ENCODE measurements at regions not wholly inside any gene's neighbourhood (a gene's known extent, or its start where the extent isn't known, plus 50 kb on each side); places are given as distances from the start of the nearest gene placed in this dataset.
"Not testable (repeated sequence)": the region's sequence is repeated elsewhere in the genome, so short reads cannot be mapped to it uniquely, and the experiment has no call there.

- ATAC-seq (ENCODE audit: low read depth) (peak; percentile 66), DNase-seq (peak; percentile 21)
- H3K9me3 Mint-ChIP-seq; H3K4me1 Mint-ChIP-seq; H3K36me3 Mint-ChIP-seq (ENCODE audit: low read depth); H3K27me3 Mint-ChIP-seq; intact Hi-C loops (cut with micrococcal nuclease); POLR2A ChIA-PET: not testable (repeated sequence)
- CTCF ChIA-PET = interaction anchor here (1.0 kb wide), 1 partner anchor 14 kb away, joined by 3 read pairs; no protein-coding TSS in a partner anchor
- peak overlapping the region; percentile 72 for H3K4me3 Mint-ChIP-seq
- H3K27ac Mint-ChIP-seq = peak overlapping the region; percentile 19
Observed at GRCh38 chr5:102154791-102155605, 141.1 kb downstream of the SLCO4C1 start.

- no peak for TF ChIP-seq CTCF (IDR thresholded peaks at IDR 0.05)
- no peak for DNase-seq
- Mint-ChIP-seq H3K4me3 (peak overlapping the region; percentile 72), H3K27ac (peak overlapping the region; percentile 19), H3K27me3 (no peaks in the 10 kb centered on the region), H3K36me3 (ENCODE audit: low read depth) (no peaks in the 10 kb centered on the region), H3K9me3 (peaks cover 4% of the 10 kb centered on the region), H3K4me1 (peaks cover 2% of the 10 kb centered on the region)
- POLR2A ChIA-PET = no interaction called here
- CTCF ChIA-PET = interaction anchor here (1.0 kb wide), 1 partner anchor 13 kb away, joined by 3 read pairs; no protein-coding TSS in a partner anchor
- ATAC-seq (ENCODE audit: low read depth) = no peak
- intact Hi-C loops (cut with micrococcal nuclease) = no loop called here
Observed at GRCh38 chr5:102154291-102154690, 141.8 kb downstream of the SLCO4C1 start.

GRCh38 chr5:102153003-102153759, 142.9 kb downstream of the SLCO4C1 start:
- H3K4me1 Mint-ChIP-seq = peaks cover 2% of the 10 kb centered on the region
- H3K27me3 Mint-ChIP-seq = no peaks in the 10 kb centered on the region
- H3K27ac Mint-ChIP-seq = no peak overlapping the region
- H3K9me3 Mint-ChIP-seq = no peaks in the 10 kb centered on the region
- intact Hi-C loops (cut with micrococcal nuclease) = loop anchor here (1.0 to 2.0 kb wide), 2 partner anchors 211 to 1722 kb away; no protein-coding TSS in a partner anchor
- CTCF ChIA-PET = interaction anchor here (0.8 kb wide), 1 partner anchor 12 kb away, joined by 3 read pairs; no protein-coding TSS in a partner anchor
- no peak for DNase-seq
- no peak overlapping the region for H3K4me3 Mint-ChIP-seq
- no peak for TF ChIP-seq CTCF (IDR thresholded peaks at IDR 0.05)
- ATAC-seq (ENCODE audit: low read depth) = peak; percentile 65
- no peaks in the 10 kb centered on the region for H3K36me3 Mint-ChIP-seq (ENCODE audit: low read depth)
- POLR2A ChIA-PET = no interaction called here

GRCh38 chr5:102139029-102139428, 157.1 kb downstream of the SLCO4C1 start:
- intact Hi-C loops (cut with micrococcal nuclease) = no loop called here
- Mint-ChIP-seq H3K36me3 (ENCODE audit: low read depth) (no peaks in the 10 kb centered on the region), H3K4me1 (no peaks in the 10 kb centered on the region), H3K9me3 (no peaks in the 10 kb centered on the region), H3K27me3 (no peaks in the 10 kb centered on the region), H3K4me3 (no peak overlapping the region), H3K27ac (no peak overlapping the region)
- POLR2A ChIA-PET = no interaction called here
- DNase-seq (no peak), ATAC-seq (ENCODE audit: low read depth) (no peak)
- TF ChIP-seq CTCF (IDR thresholded peaks at IDR 0.05) = no peak
- CTCF ChIA-PET = no interaction called here

GRCh38 chr5:102138243-102138653, 157.8 kb downstream of the SLCO4C1 start:
- ChIA-PET POLR2A (no interaction called here), CTCF (no interaction called here)
- Mint-ChIP-seq H3K4me3 (no peak overlapping the region), H3K9me3 (no peaks in the 10 kb centered on the region), H3K27me3 (no peaks in the 10 kb centered on the region), H3K4me1 (no peaks in the 10 kb centered on the region), H3K36me3 (ENCODE audit: low read depth) (no peaks in the 10 kb centered on the region), H3K27ac (no peak overlapping the region)
- DNase-seq (no peak), ATAC-seq (ENCODE audit: low read depth) (no peak)
- TF ChIP-seq CTCF (IDR thresholded peaks at IDR 0.05) = no peak
- intact Hi-C loops (cut with micrococcal nuclease) = no loop called here
